ENCODE measurements at regions not wholly inside any gene's neighbourhood (a gene's known extent, or its start where the extent isn't known, plus 50 kb on each side); places are given as distances from the start of the nearest gene placed in this dataset.

GRCh38 chr12:90489141-90489540 lies 465.8 kb downstream of the CCER1 start:
- TF ChIP-seq CTCF (IDR thresholded peaks at IDR 0.05; ENCODE audit: insufficient read depth, low read length, poor library complexity, severe bottlenecking): no peak
- no peak for TF ChIP-seq EZH2phosphoT487 (conservative IDR thresholded peaks at IDR 0.05; ENCODE audit: low read length)
